K562 (cell line): ENCODE measurements at regions not wholly inside any gene's neighbourhood (a gene's known extent, or its start where the extent isn't known, plus 50 kb on each side); places are given as distances from the start of the nearest gene placed in this dataset.

Experiments
- ATAC-seq: fragments of 200-7000 bp; cut with Tn5 transposase; 3 replicates; pipeline ENCODE4 v1.9.1; 2020; ENCODE audit warnings: moderate library complexity
- BruUV-seq: library from RNA; stranded (reverse); fragments of 400-500 nt; replicated peaks from 2 replicates; lab custom pipeline; 2021; lab: Mats Ljungman, UMichigan
- CTCF ChIA-PET: fragments of 300-600 bp; formaldehyde crosslinking; extraction: SDS; loops from one replicate; lab custom pipeline; 2021; ENCODE audit warnings: low intra/inter-chr PET ratio; lab: Yijun Ruan, JAX
- POLR2A ChIA-PET: fragments of 300-600, 350-650 bp; sonication (Branson Sonifier 250); formaldehyde crosslinking; extraction: SDS; loops from one replicate; lab custom pipeline; 2021; ENCODE audit warnings: antibody characterized with exemption, inconsistent platforms; lab: Yijun Ruan, JAX
- DNase-seq, 4 experiments: peaks; one replicate each; pipeline versions ENCODE4 v3.0.0 to v3.0.0-alpha.2; 2011 to 2018; ENCODE audit warnings: low spot score in 3 of 4, mixed read lengths in 3 of 4; ENCODE audit errors: extremely low read depth in 1 of 4
- FAIRE-seq: peaks from 2 replicates; lab custom pipeline; 2011; peaks lifted over from hg19 to GRCh38; lab: Jason Lieb, UNC
- H2AFZ ChIP-seq: 2 replicates; pipeline ENCODE4 v1.6.0; 2011; ENCODE audit warnings: low read depth, low read length, control low read depth, inconsistent platforms
- H3K27ac ChIP-seq: fragments of 200-600 bp; 3 replicates; pipeline ENCODE4 v1.8.0; 2011; ENCODE audit warnings: low read depth, mild to moderate bottlenecking, control low read depth, inconsistent platforms, low read length, moderate library complexity, mixed read lengths; ENCODE audit errors: extremely low read depth
- H3K27me3 ChIP-seq, 2 experiments: fragments of 300-600 bp in 1 of 2; 2 replicates in 1 of 2; 3 replicates in 1 of 2; pipeline versions ENCODE4 v1.6.0 to v1.8.0; 2011; ENCODE audit warnings: inconsistent platforms in 2 of 2, low read length in 2 of 2, mild to moderate bottlenecking in 1 of 2, mixed read lengths in 1 of 2, moderate library complexity in 1 of 2; ENCODE audit not compliant: control insufficient read depth in 2 of 2, insufficient read depth in 2 of 2
- H3K36me3 ChIP-seq: fragments of 300-600 bp; 3 replicates; pipeline ENCODE4 v1.8.0; 2011; ENCODE audit warnings: mild to moderate bottlenecking, low read length, inconsistent platforms; ENCODE audit not compliant: control insufficient read depth, insufficient read depth
- H3K4me1 ChIP-seq, 2 experiments: fragments of 200-600 bp in 1 of 2; replicated peaks in 1 of 2; 2 replicates in 1 of 2; 3 replicates in 1 of 2; pipeline versions ENCODE4 v1.5.1 to v1.8.0; 2011; ENCODE audit warnings: inconsistent platforms in 2 of 2, low read length in 2 of 2, mild to moderate bottlenecking in 1 of 2, mixed read lengths in 1 of 2, moderate library complexity in 1 of 2; ENCODE audit not compliant: control insufficient read depth in 2 of 2, insufficient read depth in 2 of 2
- H3K4me2 ChIP-seq: 2 replicates; pipeline ENCODE4 v1.6.1; 2011; ENCODE audit warnings: low read length, control low read depth, inconsistent platforms, mixed read lengths; ENCODE audit not compliant: insufficient read depth
- H3K4me3 ChIP-seq: fragments of 200-600 bp; sonication (generic), shearing (Covaris generic); 2 replicates; pipeline ENCODE4 v1.5.1; 2016; ENCODE audit warnings: control low read depth, inconsistent platforms
- H3K79me2 ChIP-seq: fragments of 200-600 bp; 3 replicates; pipeline ENCODE4 v1.8.0; 2011; ENCODE audit warnings: low read length, inconsistent platforms; ENCODE audit not compliant: control insufficient read depth, insufficient read depth
- H3K9ac ChIP-seq, 2 experiments: 2 replicates each; pipeline versions ENCODE4 v1.6.0 to v1.6.1; 2011; ENCODE audit warnings: low read depth in 2 of 2, low read length in 2 of 2, control low read depth in 1 of 2, inconsistent platforms in 1 of 2, mild to moderate bottlenecking in 1 of 2, mixed read lengths in 1 of 2; ENCODE audit not compliant: insufficient read depth in 1 of 2
- H3K9me1 ChIP-seq: one replicate; pipeline ENCODE4 v1.6.0; 2011; ENCODE audit warnings: inconsistent platforms, mild to moderate bottlenecking, low read length, moderate library complexity; ENCODE audit not compliant: control insufficient read depth, insufficient read depth
- H3K9me3 ChIP-seq: replicated peaks from 2 replicates; pipeline ENCODE4 v1.5.1; 2011; ENCODE audit warnings: low read depth, low read length, inconsistent platforms; ENCODE audit not compliant: control insufficient read depth, insufficient read depth
- H4K20me1 ChIP-seq: replicated peaks from 2 replicates; pipeline ENCODE4 v1.6.1; 2011; ENCODE audit warnings: low read length, inconsistent platforms, mixed read lengths; ENCODE audit not compliant: control insufficient read depth, insufficient read depth
- HDAC6 ChIP-seq: IDR thresholded peaks from 2 replicates; pipeline ENCODE4 v1.6.1; 2012; ENCODE audit warnings: low read depth, mild to moderate bottlenecking, control low read depth, inconsistent platforms, low read length, moderate library complexity
- NCOA4 ChIP-seq: fragments of 450-650 bp; IDR thresholded peaks from 2 replicates; pipeline ENCODE4 v1.6.1; 2018; ENCODE audit warnings: mild to moderate bottlenecking; ENCODE audit not compliant: partially characterized antibody
- NR2C2 ChIP-seq, 2 experiments: fragments of 200-800 bp in 1 of 2; sonication (Bioruptor generic) in 1 of 2; sonication (generic) in 1 of 2; formaldehyde crosslinking in 1 of 2; IDR thresholded peaks; 2 replicates each; pipeline versions ENCODE4 v1.6.1 to v1.8.0; 2016 to 2022; ENCODE audit warnings: mild to moderate bottlenecking in 1 of 2, missing compliant biosample characterization in 1 of 2, missing genetic modification characterization in 1 of 2, missing genetic modification reagents in 1 of 2
- PYGO2 ChIP-seq: fragments of 450-650 bp; IDR thresholded peaks from 2 replicates; pipeline ENCODE4 v1.6.1; 2016; ENCODE audit warnings: mild to moderate bottlenecking, missing genetic modification characterization, moderate library complexity, missing compliant biosample characterization
- SOX6 ChIP-seq: fragments of 450-650 bp; IDR thresholded peaks from 2 replicates; pipeline ENCODE4 v1.6.1; 2014; ENCODE audit warnings: mild to moderate bottlenecking
- ZNF76 ChIP-seq: fragments of 250-450 bp; sonication (Bioruptor Pico); IDR thresholded peaks from 2 replicates; pipeline ENCODE4 v1.4.0; 2020; ENCODE audit warnings: mild to moderate bottlenecking, moderate library complexity, borderline replicate concordance
- ZNF764 ChIP-seq: fragments of 250-450 bp; sonication (Bioruptor Pico); IDR thresholded peaks from 2 replicates; pipeline ENCODE4 v1.4.0; 2020; ENCODE audit warnings: low read depth, mild to moderate bottlenecking, moderate library complexity
- WGBS: fragments of 100-300 bp; shearing (Covaris generic); methylation state at CpG from one replicate; pipeline ENCODE4 v1.1.6; 2016; ENCODE audit warnings: low coverage, mixed read lengths; ENCODE audit not compliant: insufficient coverage; ENCODE audit errors: missing lambda C conversion rate; 5-methylcytosine and 5-hydroxymethylcytosine counted together
- in situ Hi-C: fragments of 300-500 bp; cut with MboI; formaldehyde crosslinking; loops from 4 replicates; pipeline ENCODE4 v1.15.0; 2018; ENCODE audit warnings: inconsistent platforms, mixed read lengths
- intact Hi-C: fragments of 100-400 bp; cut with micrococcal nuclease; formaldehyde crosslinking; loops from 2 replicates; pipeline ENCODE4 v1.14.2; 2022

DNA sequence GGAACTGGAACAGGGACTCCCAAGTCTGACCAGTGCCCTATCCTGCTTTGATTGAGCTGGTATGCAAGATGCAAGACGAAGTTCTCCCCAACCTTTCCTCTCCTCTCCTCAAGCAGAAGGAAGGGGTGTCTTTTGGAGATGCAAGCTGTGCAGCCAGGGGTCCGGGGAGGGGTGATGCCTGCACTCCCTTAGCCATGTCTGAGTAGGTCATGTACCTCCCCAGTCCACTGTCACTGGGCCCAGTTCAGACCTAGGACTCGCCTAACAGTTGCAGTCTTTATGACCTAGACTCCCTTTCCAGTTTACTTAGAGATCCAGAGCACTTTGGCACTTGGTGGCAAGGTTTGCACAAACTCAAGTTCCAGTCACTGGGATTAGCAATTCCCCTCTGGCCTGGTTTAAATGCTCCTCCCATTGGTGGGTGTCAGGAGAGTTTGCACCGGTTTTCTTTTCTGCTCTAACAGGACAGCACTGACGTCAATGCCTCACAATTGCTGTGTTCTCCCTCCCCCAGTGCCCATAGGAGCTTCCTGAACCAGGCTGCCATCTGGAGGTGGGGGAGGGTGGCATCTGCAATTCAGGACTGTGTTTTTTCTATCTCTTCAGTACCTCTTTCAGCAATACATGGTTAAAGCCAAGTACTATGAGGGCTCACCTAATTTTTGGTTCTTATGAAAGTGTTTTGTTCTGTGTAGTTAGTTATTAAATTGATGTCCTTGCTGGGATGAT is 782.2 kb downstream of the ARAP2 start:
- intact Hi-C loops, result no loop called here
- BruUV-seq, result no TSS peak
- H2AFZ ChIP-seq, result no peak overlapping the region
- no peak overlapping the region for H3K27ac ChIP-seq
- no peak for DNase-seq
- POLR2A ChIA-PET, result no interaction called here
- FAIRE-seq, result no peak
- no peaks in the 10 kb centered on the region for H3K9me1 ChIP-seq
- H3K79me2 ChIP-seq, result no peaks in the 10 kb centered on the region
- H3K9ac ChIP-seq, result no peak overlapping the region
- no peaks in the 10 kb centered on the region; the same call in 1 of the 2 replicates for H3K9me3 ChIP-seq
- WGBS, result 0% methylated on average over 4 of the region's 5 CpGs
- H3K4me3 ChIP-seq, result no peak overlapping the region
- no peaks in the 10 kb centered on the region for H3K36me3 ChIP-seq
- in situ Hi-C loops, result no loop called here
- TF ChIP-seq HDAC6 (no peak), SOX6 (no peak), PYGO2 (tag) (no peak), ZNF764 (no peak), ZNF76 (CRISPR knock-in tag) (no peak), NCOA4 (no peak), NR2C2 (CRISPR knock-in tag; IDR thresholded peaks at IDR 0.05) (no peak), NR2C2 (tag; IDR thresholded peaks at IDR 0.05) (no peak)
- ATAC-seq, result no peak
- H3K4me1 ChIP-seq, result no peaks in the 10 kb centered on the region
- H3K4me2 ChIP-seq, result no peak overlapping the region
- CTCF ChIA-PET, result no interaction called here
- no peaks in the 10 kb centered on the region for H4K20me1 ChIP-seq
- no peaks in the 10 kb centered on the region for H3K27me3 ChIP-seq
